GM20000 (cell line): ENCODE measurements at regions not wholly inside any gene's neighbourhood (a gene's known extent, or its start where the extent isn't known, plus 50 kb on each side); places are given as distances from the start of the nearest gene placed in this dataset.
"Not testable (repeated sequence)": the region's sequence is repeated elsewhere in the genome, so short reads cannot be mapped to it uniquely, and the experiment has no call there.

Experiments
- DNase-seq: peaks from one replicate; pipeline ENCODE4 v3.0.0; 2012; ENCODE audit warnings: low spot score
- TF ChIP-seq, protein P1 (sequence below): IDR thresholded peaks from 2 replicates; pipeline ENCODE4 v1.5.1; 2012; ENCODE audit warnings: mild to moderate bottlenecking, control low read depth; ENCODE audit errors: extremely low read depth, missing control alignments

DNA sequence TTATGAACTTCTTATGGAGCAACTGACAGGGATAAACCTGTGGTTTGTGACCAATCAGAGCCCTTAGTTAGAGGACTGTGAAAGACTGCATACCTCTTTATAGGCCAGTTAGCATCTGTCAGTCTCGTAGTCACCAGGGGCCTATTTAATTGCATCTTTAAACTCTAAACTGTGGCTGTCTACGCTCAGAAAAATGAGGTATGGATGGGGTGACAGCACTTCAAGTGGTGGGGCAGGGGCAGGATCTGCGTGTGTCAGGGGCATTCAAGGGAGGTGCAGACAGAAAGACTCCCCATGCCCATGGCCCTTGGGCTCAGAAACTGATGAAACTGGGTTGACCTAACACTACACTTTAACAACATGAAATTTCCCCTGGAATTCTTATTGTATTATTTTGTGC lies 132.6 kb upstream of the TBCA start:
- DNase-seq, result no peak
- TF ChIP-seq, protein P1, sequence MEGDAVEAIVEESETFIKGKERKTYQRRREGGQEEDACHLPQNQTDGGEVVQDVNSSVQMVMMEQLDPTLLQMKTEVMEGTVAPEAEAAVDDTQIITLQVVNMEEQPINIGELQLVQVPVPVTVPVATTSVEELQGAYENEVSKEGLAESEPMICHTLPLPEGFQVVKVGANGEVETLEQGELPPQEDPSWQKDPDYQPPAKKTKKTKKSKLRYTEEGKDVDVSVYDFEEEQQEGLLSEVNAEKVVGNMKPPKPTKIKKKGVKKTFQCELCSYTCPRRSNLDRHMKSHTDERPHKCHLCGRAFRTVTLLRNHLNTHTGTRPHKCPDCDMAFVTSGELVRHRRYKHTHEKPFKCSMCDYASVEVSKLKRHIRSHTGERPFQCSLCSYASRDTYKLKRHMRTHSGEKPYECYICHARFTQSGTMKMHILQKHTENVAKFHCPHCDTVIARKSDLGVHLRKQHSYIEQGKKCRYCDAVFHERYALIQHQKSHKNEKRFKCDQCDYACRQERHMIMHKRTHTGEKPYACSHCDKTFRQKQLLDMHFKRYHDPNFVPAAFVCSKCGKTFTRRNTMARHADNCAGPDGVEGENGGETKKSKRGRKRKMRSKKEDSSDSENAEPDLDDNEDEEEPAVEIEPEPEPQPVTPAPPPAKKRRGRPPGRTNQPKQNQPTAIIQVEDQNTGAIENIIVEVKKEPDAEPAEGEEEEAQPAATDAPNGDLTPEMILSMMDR, result no peak

DNA sequence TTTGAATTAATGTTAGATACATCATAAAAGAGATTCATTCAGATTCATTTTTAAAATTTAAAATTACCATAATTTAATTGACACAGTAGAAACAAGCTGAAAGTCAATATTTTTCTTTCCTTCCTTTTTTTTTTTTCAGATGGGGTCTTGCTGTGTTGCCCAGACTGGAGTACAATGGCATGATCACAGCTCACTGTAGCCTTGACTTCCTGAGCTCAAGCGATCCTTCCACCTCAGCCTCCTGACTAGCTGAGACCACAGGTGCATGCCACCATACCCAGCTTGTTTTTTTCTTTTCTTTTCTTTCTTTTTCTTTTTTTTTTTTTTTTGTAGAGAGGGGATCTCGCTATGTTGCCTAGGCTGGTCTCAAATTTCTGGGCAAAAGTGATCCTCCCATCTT lies 131.6 kb upstream of the TBCA start:
- no peak for DNase-seq
- TF ChIP-seq, protein P1, result no peak

DNA sequence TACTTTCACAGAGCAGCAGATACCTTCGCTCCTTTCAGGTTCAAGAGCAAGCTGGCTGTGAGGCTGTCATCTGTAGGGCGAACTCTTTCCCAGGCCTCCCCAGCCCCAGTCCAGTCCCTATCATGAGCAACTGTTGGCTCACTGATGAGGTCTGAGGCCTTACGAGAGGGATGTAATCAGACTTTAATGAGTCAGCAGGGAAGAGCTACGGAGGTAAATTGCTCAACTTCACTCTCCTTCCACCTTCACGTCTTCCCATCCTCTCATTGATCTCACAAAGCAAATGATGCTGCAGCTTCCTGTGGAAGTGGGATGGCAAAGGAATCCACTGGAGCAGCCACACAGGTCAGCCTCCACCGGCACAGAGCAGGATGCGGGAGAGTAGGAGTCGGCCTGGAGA lies 130.7 kb upstream of the TBCA start:
- TF ChIP-seq, protein P1, result no peak
- no peak for DNase-seq

DNA sequence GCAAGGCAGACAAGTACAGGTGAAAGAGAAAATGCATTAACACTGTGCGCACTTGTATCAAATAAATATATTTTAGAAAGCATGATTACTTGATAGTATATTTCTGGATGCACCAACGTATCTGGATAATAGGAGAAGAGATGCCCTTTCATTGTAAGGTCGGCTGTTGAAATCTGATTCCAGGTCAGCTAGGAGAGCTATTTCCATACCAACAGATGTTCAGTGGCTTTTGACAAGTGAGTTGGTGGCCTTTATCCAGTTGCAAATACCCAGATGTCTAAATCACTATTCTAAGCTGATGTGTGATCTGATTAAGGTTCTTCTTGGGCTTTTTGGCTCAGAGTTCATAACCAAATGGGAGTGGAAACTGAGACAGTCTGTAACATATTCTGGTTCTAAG lies 128.2 kb upstream of the TBCA start:
- DNase-seq, result no peak
- TF ChIP-seq, protein P1, result no peak

DNA sequence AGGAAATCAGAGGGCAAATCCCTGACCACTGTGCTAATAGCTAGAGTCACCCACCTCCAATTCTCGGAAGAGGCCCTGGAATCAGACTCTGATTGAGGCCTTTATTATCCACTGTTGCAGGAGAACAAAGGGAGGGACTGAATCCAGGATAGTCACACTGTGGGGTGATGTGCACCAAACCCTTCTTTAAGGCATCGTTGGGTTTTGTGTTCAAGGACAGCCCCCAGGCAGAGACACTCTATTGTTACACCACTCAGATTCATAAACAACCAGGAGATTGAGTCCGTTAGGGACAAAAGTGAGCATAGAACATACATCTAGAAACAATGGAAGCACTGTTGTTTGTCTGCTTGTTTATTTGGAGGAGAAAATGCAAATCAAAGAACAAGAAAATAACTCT lies 124.6 kb upstream of the TBCA start:
- TF ChIP-seq, protein P1, result no peak

DNA sequence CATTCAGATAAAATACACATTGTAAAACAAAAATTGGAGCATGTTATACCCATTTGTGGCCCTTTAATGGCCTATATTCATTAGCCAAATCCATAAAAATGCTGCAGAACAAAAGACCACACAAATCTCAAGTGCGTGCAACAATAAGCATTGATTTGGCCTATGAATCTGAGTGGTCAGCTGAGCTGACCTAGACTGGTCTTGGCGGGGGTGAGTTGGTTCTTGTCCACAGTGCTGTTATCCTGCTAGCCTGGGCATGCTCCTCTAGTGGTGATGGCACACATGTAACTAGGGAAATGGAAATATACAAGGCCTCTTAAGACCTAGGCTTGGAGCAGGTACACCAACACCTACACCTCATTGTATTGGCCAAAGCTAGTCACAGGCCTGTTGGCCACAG lies 122.2 kb upstream of the TBCA start:
- TF ChIP-seq, protein P1, result no peak
- no peak for DNase-seq

More for the DNA sequence above, 124.6 kb upstream of the TBCA start:
- DNase-seq, result no peak

DNA sequence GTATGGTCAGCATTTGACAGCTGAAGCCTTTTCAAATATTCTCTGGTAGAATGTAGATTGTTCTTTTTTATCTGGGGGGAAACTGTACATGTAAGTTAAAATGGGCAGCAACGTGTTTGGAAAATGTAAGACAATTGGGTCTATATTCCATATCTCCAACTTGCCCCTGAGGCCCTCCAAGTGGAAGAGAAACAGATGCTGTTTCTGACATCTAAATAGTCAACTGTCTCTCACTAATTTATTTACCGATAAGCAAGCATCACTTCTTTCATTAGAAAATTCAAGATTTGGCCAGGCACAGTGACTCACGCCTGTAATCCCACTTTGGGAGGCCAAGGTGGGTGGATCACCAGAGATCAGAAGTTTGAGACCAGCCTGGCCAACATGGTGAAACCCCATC lies 120.2 kb upstream of the TBCA start:
- TF ChIP-seq, protein P1, result no peak
- no peak for DNase-seq

DNA sequence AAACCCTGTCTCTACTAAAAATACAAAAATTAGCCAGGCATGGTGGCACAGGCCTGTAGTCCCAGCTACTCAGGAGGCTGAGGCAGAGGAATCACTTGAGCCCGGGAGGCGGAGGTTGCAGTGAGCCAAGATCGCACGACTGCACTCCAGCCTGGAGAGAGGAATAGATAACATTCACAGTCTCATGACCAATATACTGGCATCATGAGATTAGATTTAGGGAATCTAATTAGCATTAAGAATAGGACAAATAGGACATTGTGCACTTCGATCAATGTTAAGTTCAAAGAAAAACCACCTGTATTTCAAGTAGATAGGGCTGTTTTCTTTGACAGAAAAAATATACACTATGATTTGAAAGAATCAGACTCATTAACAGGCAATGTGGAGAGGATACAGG lies 118.0 kb upstream of the TBCA start:
- not testable (repeated sequence) for DNase-seq
